Stomach (tissue), 4 donors: ENCODE measurements at regions not wholly inside any gene's neighbourhood (a gene's known extent, or its start where the extent isn't known, plus 50 kb on each side); places are given as distances from the start of the nearest gene placed in this dataset.

Source experiments
- POLR2A ChIP-seq, 4 donors: fragments of 450-650 bp; IDR thresholded peaks; one replicate each; pipeline ENCODE4 v1.6.1; 2016; ENCODE audit warnings: antibody characterized with exemption in 4 of 4, control low read depth in 2 of 4, mild to moderate bottlenecking in 1 of 4, moderate library complexity in 1 of 4
- POLR2AphosphoS5 ChIP-seq, 3 donors: sonication (generic); formaldehyde crosslinking; IDR thresholded peaks; one replicate each; pipeline ENCODE4 v1.6.1; 2016; ENCODE audit warnings: antibody characterized with exemption in 3 of 3
- TF ChIP-seq, protein P1 (sequence below), 7 experiments: fragments of 450-650 bp in 4 of 7; fragments of 200-600 bp in 3 of 7; sonication (generic) in 3 of 7; IDR thresholded peaks; one replicate each; pipeline ENCODE4 v1.5.1; 2016 to 2019; ENCODE audit warnings: antibody characterized with exemption in 7 of 7, control low read depth in 2 of 7, mild to moderate bottlenecking in 1 of 7

DNA sequence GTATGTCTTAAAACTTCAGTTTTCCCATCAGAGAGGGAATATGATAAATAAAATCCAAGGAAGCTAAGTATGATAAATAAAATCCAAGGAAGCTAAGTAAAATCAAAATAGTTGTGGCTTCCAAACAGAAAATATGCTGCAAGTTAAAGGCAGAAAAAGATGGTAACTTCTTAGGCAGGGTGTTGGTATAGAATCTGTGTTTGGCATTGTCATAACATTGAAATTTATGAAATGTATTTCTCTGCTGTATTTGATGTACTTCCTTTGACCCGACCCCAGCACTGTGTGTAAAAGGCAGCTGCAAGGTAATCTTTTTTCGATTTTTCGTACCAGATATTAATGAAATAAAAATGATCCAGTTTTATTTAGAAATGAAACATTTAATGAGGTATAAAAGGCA is 537.2 kb downstream of the TFEC start:
- no peak for TF ChIP-seq POLR2AphosphoS5 (IDR thresholded peaks at IDR 0.05)
- TF ChIP-seq, protein P1, sequence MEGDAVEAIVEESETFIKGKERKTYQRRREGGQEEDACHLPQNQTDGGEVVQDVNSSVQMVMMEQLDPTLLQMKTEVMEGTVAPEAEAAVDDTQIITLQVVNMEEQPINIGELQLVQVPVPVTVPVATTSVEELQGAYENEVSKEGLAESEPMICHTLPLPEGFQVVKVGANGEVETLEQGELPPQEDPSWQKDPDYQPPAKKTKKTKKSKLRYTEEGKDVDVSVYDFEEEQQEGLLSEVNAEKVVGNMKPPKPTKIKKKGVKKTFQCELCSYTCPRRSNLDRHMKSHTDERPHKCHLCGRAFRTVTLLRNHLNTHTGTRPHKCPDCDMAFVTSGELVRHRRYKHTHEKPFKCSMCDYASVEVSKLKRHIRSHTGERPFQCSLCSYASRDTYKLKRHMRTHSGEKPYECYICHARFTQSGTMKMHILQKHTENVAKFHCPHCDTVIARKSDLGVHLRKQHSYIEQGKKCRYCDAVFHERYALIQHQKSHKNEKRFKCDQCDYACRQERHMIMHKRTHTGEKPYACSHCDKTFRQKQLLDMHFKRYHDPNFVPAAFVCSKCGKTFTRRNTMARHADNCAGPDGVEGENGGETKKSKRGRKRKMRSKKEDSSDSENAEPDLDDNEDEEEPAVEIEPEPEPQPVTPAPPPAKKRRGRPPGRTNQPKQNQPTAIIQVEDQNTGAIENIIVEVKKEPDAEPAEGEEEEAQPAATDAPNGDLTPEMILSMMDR (IDR thresholded peaks at IDR 0.05): no peak
- no peak for TF ChIP-seq POLR2A (IDR thresholded peaks at IDR 0.05)
